OCI-LY1 (cell line): ENCODE measurements at regions not wholly inside any gene's neighbourhood (a gene's known extent, or its start where the extent isn't known, plus 50 kb on each side); places are given as distances from the start of the nearest gene placed in this dataset.

Experiments
- H2AFZ ChIP-seq: fragments of 200-600 bp; sonication (generic), shearing (Covaris generic); 2 replicates; pipeline ENCODE4 v1.6.0; 2014; ENCODE audit warnings: antibody characterized with exemption, mild to moderate bottlenecking, low read length
- H3F3A ChIP-seq: fragments of 200-600 bp; sonication (generic), shearing (Covaris generic); 2 replicates; pipeline ENCODE4 v1.6.0; 2014; ENCODE audit warnings: mild to moderate bottlenecking, antibody characterized with exemption, low read length, moderate library complexity; ENCODE audit not compliant: insufficient read depth
- H3K27ac ChIP-seq: fragments of 200-600 bp; sonication (generic); 2 replicates; pipeline ENCODE4 v1.5.1; 2014; ENCODE audit warnings: low read length, mixed run types, mild to moderate bottlenecking, low read depth; ENCODE audit not compliant: poor library complexity, severe bottlenecking
- H3K27me3 ChIP-seq: fragments of 200-600 bp; sonication (generic); 2 replicates; pipeline ENCODE4 v1.6.0; 2014; ENCODE audit warnings: antibody characterized with exemption, mild to moderate bottlenecking, low read length, moderate library complexity; ENCODE audit not compliant: insufficient read depth
- H3K36me3 ChIP-seq: fragments of 200-600 bp; sonication (generic); 2 replicates; pipeline ENCODE4 v1.6.1; 2014; ENCODE audit warnings: mild to moderate bottlenecking, antibody characterized with exemption, low read length, moderate library complexity, mixed read lengths; ENCODE audit not compliant: insufficient read depth
- H3K4me1 ChIP-seq: fragments of 200-600 bp; sonication (generic); 2 replicates; pipeline ENCODE4 v1.5.1; 2014; ENCODE audit warnings: mild to moderate bottlenecking, low read length, moderate library complexity; ENCODE audit not compliant: insufficient read depth, severe bottlenecking
- H3K4me2 ChIP-seq: fragments of 200-600 bp; sonication (generic), shearing (Covaris generic); 2 replicates; pipeline ENCODE4 v1.6.1; 2014; ENCODE audit warnings: low read length
- H3K4me3 ChIP-seq: fragments of 200-600 bp; sonication (generic); 2 replicates; pipeline ENCODE4 v1.5.1; 2014; ENCODE audit warnings: low read length, low read depth, mild to moderate bottlenecking, mixed read lengths; ENCODE audit not compliant: poor library complexity, severe bottlenecking
- H3K79me2 ChIP-seq: fragments of 200-600 bp; shearing (Covaris generic); 2 replicates; pipeline ENCODE4 v1.6.1; 2016; ENCODE audit warnings: mixed run types, low read length, mixed read lengths; ENCODE audit not compliant: insufficient read depth
- H3K9ac ChIP-seq: fragments of 200-600 bp; sonication (generic), shearing (Covaris generic); 2 replicates; pipeline ENCODE4 v1.6.1; 2014; ENCODE audit warnings: mild to moderate bottlenecking, low read length, mixed read lengths
- H3K9me2 ChIP-seq: fragments of 200-600 bp; sonication (generic), shearing (Covaris generic); 2 replicates; pipeline ENCODE4 v1.6.1; 2014; ENCODE audit warnings: low read depth, mild to moderate bottlenecking, low read length, mixed read lengths
- H3K9me3 ChIP-seq: fragments of 200-600 bp; shearing (Covaris generic); 2 replicates; pipeline ENCODE4 v1.6.1; 2014; ENCODE audit warnings: low read length, mixed read lengths
- H4K20me1 ChIP-seq: fragments of 200-600 bp; sonication (generic), shearing (Covaris generic); 2 replicates; pipeline ENCODE4 v1.6.0; 2016; ENCODE audit warnings: mild to moderate bottlenecking, low read length; ENCODE audit not compliant: insufficient read depth
- EZH2 ChIP-seq: fragments of 200-600 bp; sonication (generic), shearing (Covaris generic); IDR thresholded peaks from 2 replicates; pipeline ENCODE4 v1.8.0; 2017; ENCODE audit warnings: borderline replicate concordance, mixed run types, mild to moderate bottlenecking, antibody characterized with exemption, low read length, moderate library complexity, mixed read lengths
- TF ChIP-seq, protein P1 (sequence below): fragments of 200-600 bp; sonication (generic), shearing (Covaris generic); IDR thresholded peaks from 2 replicates; pipeline ENCODE4 v1.5.1; 2017; ENCODE audit warnings: mild to moderate bottlenecking, antibody characterized with exemption, low read length, moderate library complexity, mixed read lengths

DNA sequence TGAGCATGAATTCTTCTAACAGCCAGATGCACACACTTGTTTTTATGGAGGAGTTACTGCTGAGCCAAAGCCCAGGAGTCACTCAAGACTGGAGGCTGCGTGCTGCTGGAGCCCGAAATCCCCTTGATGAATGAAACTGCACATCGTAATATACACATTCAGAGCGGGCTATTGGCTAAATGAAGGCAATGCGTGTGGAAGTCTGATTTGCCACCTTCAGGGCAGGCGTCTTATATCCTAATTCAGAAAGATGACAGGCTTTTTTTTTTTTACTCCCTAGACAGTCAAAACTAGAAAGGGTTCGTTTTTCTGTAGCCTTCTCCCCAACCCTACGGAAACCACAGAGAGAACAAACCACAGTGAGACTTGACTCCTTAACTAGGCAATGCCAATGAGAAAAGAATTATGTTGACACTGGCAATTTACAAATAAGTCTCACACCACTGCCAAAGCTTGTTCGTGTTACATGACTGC is 227.2 kb upstream of the KLF14 start:
- Histone ChIP-seq H3K4me1 (peaks cover 73% of the 10 kb centered on the region), H3K79me2 (peaks cover 19% of the 10 kb centered on the region), H2AFZ (no peak overlapping the region), H3K36me3 (peaks cover 60% of the 10 kb centered on the region), H4K20me1 (no peaks in the 10 kb centered on the region), H3K9me3 (no peaks in the 10 kb centered on the region), H3K27me3 (no peaks in the 10 kb centered on the region), H3K27ac (peak overlapping the region; percentile 70), H3K4me3 (peak overlapping the region; percentile 23), H3K9ac (peak overlapping the region; percentile 16), H3K4me2 (peak overlapping the region; percentile 43), H3F3A (peaks cover 7% of the 10 kb centered on the region; the same call in 1 of the 2 replicates), H3K9me2 (no peaks in the 10 kb centered on the region)
- TF ChIP-seq, protein P1, sequence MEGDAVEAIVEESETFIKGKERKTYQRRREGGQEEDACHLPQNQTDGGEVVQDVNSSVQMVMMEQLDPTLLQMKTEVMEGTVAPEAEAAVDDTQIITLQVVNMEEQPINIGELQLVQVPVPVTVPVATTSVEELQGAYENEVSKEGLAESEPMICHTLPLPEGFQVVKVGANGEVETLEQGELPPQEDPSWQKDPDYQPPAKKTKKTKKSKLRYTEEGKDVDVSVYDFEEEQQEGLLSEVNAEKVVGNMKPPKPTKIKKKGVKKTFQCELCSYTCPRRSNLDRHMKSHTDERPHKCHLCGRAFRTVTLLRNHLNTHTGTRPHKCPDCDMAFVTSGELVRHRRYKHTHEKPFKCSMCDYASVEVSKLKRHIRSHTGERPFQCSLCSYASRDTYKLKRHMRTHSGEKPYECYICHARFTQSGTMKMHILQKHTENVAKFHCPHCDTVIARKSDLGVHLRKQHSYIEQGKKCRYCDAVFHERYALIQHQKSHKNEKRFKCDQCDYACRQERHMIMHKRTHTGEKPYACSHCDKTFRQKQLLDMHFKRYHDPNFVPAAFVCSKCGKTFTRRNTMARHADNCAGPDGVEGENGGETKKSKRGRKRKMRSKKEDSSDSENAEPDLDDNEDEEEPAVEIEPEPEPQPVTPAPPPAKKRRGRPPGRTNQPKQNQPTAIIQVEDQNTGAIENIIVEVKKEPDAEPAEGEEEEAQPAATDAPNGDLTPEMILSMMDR: no peak
- no peak for TF ChIP-seq EZH2

DNA sequence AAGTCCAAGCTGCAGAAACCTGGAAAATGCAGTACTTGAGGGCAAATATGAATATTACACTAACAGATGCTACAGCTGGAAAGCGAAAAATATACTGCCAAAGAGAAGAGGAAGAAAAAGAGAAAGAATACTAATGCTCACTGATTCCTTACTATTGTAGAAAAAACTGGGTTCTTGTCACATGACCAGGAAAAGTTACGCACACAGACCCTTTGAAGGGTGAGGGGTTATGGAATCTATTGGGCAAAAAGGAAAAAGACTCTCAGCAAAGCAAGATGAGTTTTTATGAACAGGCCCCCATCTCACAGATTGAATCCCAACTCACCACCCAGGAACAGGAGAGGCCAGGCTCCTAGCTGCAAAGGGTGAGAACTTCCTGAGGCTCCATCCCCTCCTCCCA is 228.1 kb upstream of the KLF14 start:
- Histone ChIP-seq H3K4me2 (peak overlapping the region; percentile 43), H3K79me2 (peaks cover 9% of the 10 kb centered on the region; the same call in 1 of the 2 replicates), H3K36me3 (peaks cover 61% of the 10 kb centered on the region), H3K27ac (peak overlapping the region; percentile 70), H3K4me3 (no peak overlapping the region), H3K27me3 (no peaks in the 10 kb centered on the region), H2AFZ (no peak overlapping the region), H3K9ac (no peak overlapping the region), H4K20me1 (no peaks in the 10 kb centered on the region), H3K4me1 (peaks cover 65% of the 10 kb centered on the region), H3K9me2 (no peaks in the 10 kb centered on the region), H3F3A (peaks cover 7% of the 10 kb centered on the region; the same call in 1 of the 2 replicates), H3K9me3 (no peaks in the 10 kb centered on the region)
- TF ChIP-seq, protein P1: no peak
- TF ChIP-seq EZH2: no peak

DNA sequence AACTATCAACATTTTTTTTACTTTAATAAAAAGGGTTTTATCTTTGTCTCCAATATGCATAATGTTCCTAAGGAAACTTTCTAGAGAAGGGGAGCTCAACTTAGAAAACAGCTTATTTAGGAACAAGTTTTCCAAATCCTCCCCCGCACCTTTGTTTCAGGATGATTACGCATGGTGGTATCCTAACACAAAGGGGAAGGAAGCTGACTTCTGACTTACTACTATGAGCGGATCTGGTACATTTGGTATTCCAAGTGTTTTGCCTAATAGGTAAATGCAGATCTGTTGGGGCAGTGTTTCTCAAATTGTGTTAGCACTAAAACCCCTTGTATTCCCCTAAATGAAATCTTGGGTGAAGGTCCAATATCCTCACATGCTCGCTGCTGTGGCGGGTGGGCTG is 229.3 kb upstream of the KLF14 start:
- Histone ChIP-seq H3K4me2 (no peak overlapping the region), H3K36me3 (peaks cover 62% of the 10 kb centered on the region), H4K20me1 (no peaks in the 10 kb centered on the region), H3F3A (peaks cover 7% of the 10 kb centered on the region; the same call in 1 of the 2 replicates), H3K27ac (no peak overlapping the region), H3K9me3 (no peaks in the 10 kb centered on the region), H3K27me3 (no peaks in the 10 kb centered on the region), H3K79me2 (peaks cover 5% of the 10 kb centered on the region; the same call in 1 of the 2 replicates), H3K9ac (no peak overlapping the region), H3K4me1 (peaks cover 53% of the 10 kb centered on the region), H3K9me2 (no peaks in the 10 kb centered on the region), H3K4me3 (no peak overlapping the region), H2AFZ (no peak overlapping the region)
- TF ChIP-seq, protein P1: no peak
- TF ChIP-seq EZH2: no peak
